ENCODE measurements at regions not wholly inside any gene's neighbourhood (a gene's known extent, or its start where the extent isn't known, plus 50 kb on each side); places are given as distances from the start of the nearest gene placed in this dataset.

- TF ChIP-seq CTCF (IDR thresholded peaks at IDR 0.05; ENCODE audit: insufficient read depth, low read length, poor library complexity, severe bottlenecking) (no peak), EZH2phosphoT487 (conservative IDR thresholded peaks at IDR 0.05; ENCODE audit: low read length) (no peak)
- no peaks in the 10 kb centered on the region for H3K27me3 ChIP-seq (ENCODE audit: low read length)
- H3K9me2 ChIP-seq (replicated peaks; ENCODE audit: insufficient read depth, low read length) = no peaks in the 10 kb centered on the region
- no peak overlapping the region for H3K27ac ChIP-seq (ENCODE audit: low read depth, low read length)
- H4K20me1 ChIP-seq (ENCODE audit: low read depth, low read length) = no peaks in the 10 kb centered on the region
- H3K9ac ChIP-seq (ENCODE audit: low read length) = no peak overlapping the region
- H3K79me2 ChIP-seq (ENCODE audit: insufficient read depth, low read length) = no peaks in the 10 kb centered on the region
- no peaks in the 10 kb centered on the region for H3K9me3 ChIP-seq (ENCODE audit: insufficient read depth, low read length)
- no peak overlapping the region for H3K4me3 ChIP-seq (ENCODE audit: insufficient read depth, low read length, poor library complexity, severe bottlenecking)
- no peaks in the 10 kb centered on the region for H3F3A ChIP-seq (ENCODE audit: insufficient read depth)
- H2AFZ ChIP-seq (ENCODE audit: low read depth, low read length, severe bottlenecking) = no peak overlapping the region
- H3K36me3 ChIP-seq (ENCODE audit: low read length) = no peaks in the 10 kb centered on the region
- H3K4me2 ChIP-seq (ENCODE audit: low read depth, low read length, poor library complexity, severe bottlenecking) = no peak overlapping the region
Measured at GRCh38 chr2:242034996-242035814, 165.7 kb downstream of the RTP5 start.

- no peaks in the 10 kb centered on the region for H3K9me3 ChIP-seq (ENCODE audit: insufficient read depth, low read length)
- H3K36me3 ChIP-seq (ENCODE audit: low read length) = no peaks in the 10 kb centered on the region
- no peak overlapping the region for H2AFZ ChIP-seq (ENCODE audit: low read depth, low read length, severe bottlenecking)
- H3K4me2 ChIP-seq (ENCODE audit: low read depth, low read length, poor library complexity, severe bottlenecking) = no peak overlapping the region
- H3K9ac ChIP-seq (ENCODE audit: low read length) = no peak overlapping the region
- H4K20me1 ChIP-seq (ENCODE audit: low read depth, low read length) = no peaks in the 10 kb centered on the region
- H3K27me3 ChIP-seq (ENCODE audit: low read length) = no peaks in the 10 kb centered on the region
- H3K27ac ChIP-seq (ENCODE audit: low read depth, low read length) = no peak overlapping the region
- H3K9me2 ChIP-seq (replicated peaks; ENCODE audit: insufficient read depth, low read length) = no peaks in the 10 kb centered on the region
- no peak overlapping the region for H3K4me3 ChIP-seq (ENCODE audit: insufficient read depth, low read length, poor library complexity, severe bottlenecking)
- no peaks in the 10 kb centered on the region for H3K79me2 ChIP-seq (ENCODE audit: insufficient read depth, low read length)
- no peaks in the 10 kb centered on the region for H3F3A ChIP-seq (ENCODE audit: insufficient read depth)
- no peak for TF ChIP-seq EZH2phosphoT487 (conservative IDR thresholded peaks at IDR 0.05; ENCODE audit: low read length)
- TF ChIP-seq CTCF (IDR thresholded peaks at IDR 0.05; ENCODE audit: insufficient read depth, low read length, poor library complexity, severe bottlenecking) = no peak
Measured at GRCh38 chr2:242035858-242036652, 166.5 kb downstream of the RTP5 start.

GRCh38 chr2:242036653-242036950 lies 167.1 kb downstream of the RTP5 start:
- TF ChIP-seq CTCF (IDR thresholded peaks at IDR 0.05; ENCODE audit: insufficient read depth, low read length, poor library complexity, severe bottlenecking) = no peak
- no peak for TF ChIP-seq EZH2phosphoT487 (conservative IDR thresholded peaks at IDR 0.05; ENCODE audit: low read length)
- Histone ChIP-seq H4K20me1 (ENCODE audit: low read depth, low read length) (no peaks in the 10 kb centered on the region), H3K9ac (ENCODE audit: low read length) (no peak overlapping the region), H3K9me3 (ENCODE audit: insufficient read depth, low read length) (no peaks in the 10 kb centered on the region; the same call in 1 of the 2 replicates), H3K36me3 (ENCODE audit: low read length) (no peaks in the 10 kb centered on the region), H3K27me3 (ENCODE audit: low read length) (no peaks in the 10 kb centered on the region), H3K27ac (ENCODE audit: low read depth, low read length) (no peak overlapping the region), H2AFZ (ENCODE audit: low read depth, low read length, severe bottlenecking) (no peak overlapping the region), H3K4me2 (ENCODE audit: low read depth, low read length, poor library complexity, severe bottlenecking) (no peak overlapping the region), H3K79me2 (ENCODE audit: insufficient read depth, low read length) (no peaks in the 10 kb centered on the region), H3K4me3 (ENCODE audit: insufficient read depth, low read length, poor library complexity, severe bottlenecking) (no peak overlapping the region), H3K9me2 (replicated peaks; ENCODE audit: insufficient read depth, low read length) (no peaks in the 10 kb centered on the region), H3F3A (ENCODE audit: insufficient read depth) (no peaks in the 10 kb centered on the region)

All from SU-DHL-6 (cell line).